H1 (cell line): ENCODE measurements at regions not wholly inside any gene's neighbourhood (a gene's known extent, or its start where the extent isn't known, plus 50 kb on each side); places are given as distances from the start of the nearest gene placed in this dataset.

Experiments used
- CHD7 ChIP-seq: fragments of 300-600 bp; sonication (generic); IDR thresholded peaks from 2 replicates; pipeline ENCODE4 v1.7.1; 2012; ENCODE audit warnings: low read length, moderate library complexity, mild to moderate bottlenecking, inconsistent platforms; ENCODE audit not compliant: insufficient replicate concordance
- ZNF274 ChIP-seq: IDR thresholded peaks from 2 replicates; pipeline ENCODE4 v1.7.0; 2012; ENCODE audit warnings: low read length, borderline replicate concordance; ENCODE audit errors: extremely low read depth

- TF ChIP-seq CHD7: no peak
- no peak for TF ChIP-seq ZNF274
Measured at GRCh38 chr1:4946343-4946742, 291.9 kb downstream of the AJAP1 start (continued).
